PC-9 (cell line): ENCODE measurements at regions not wholly inside any gene's neighbourhood (a gene's known extent, or its start where the extent isn't known, plus 50 kb on each side); places are given as distances from the start of the nearest gene placed in this dataset.
"Not testable (repeated sequence)": the region's sequence is repeated elsewhere in the genome, so short reads cannot be mapped to it uniquely, and the experiment has no call there.

ENCODE experiments used
- CTCF ChIP-seq: fragments of 200-600 bp; sonication (generic); conservative IDR thresholded peaks from 2 replicates; pipeline ENCODE4 v1.6.1; 2017; ENCODE audit warnings: mixed run types, antibody characterized with exemption, mild to moderate bottlenecking, moderate library complexity
- EZH2 ChIP-seq: fragments of 200-600 bp; sonication (generic); IDR thresholded peaks from 2 replicates; pipeline ENCODE4 v1.8.0; 2017; ENCODE audit warnings: antibody characterized with exemption, low read depth

GRCh38 chr21:9036966-9037587 is 1484.3 kb upstream of the TPTE start:
- not testable (repeated sequence) for TF ChIP-seq CTCF, EZH2
